Fibroblast of gingiva (primary cell): ENCODE measurements at regions not wholly inside any gene's neighbourhood (a gene's known extent, or its start where the extent isn't known, plus 50 kb on each side); places are given as distances from the start of the nearest gene placed in this dataset.
"Not testable (repeated sequence)": the region's sequence is repeated elsewhere in the genome, so short reads cannot be mapped to it uniquely, and the experiment has no call there.

Experiments used
- DNase-seq: peaks from one replicate; pipeline ENCODE4 v3.0.0-alpha.2; 2011; ENCODE audit warnings: low read depth

GRCh38 chr11:69205743-69206612 is 50.2 kb downstream of the SMIM38 start:
- no peak for DNase-seq

- DNase-seq = not testable (repeated sequence)
Measured at GRCh38 chr11:69206613-69206965, 50.9 kb downstream of the SMIM38 start.

- no peak for DNase-seq
Measured at GRCh38 chr11:69207165-69207889, 51.6 kb downstream of the SMIM38 start.

GRCh38 chr11:69208190-69209037 is 52.7 kb downstream of the SMIM38 start:
- DNase-seq = no peak

GRCh38 chr11:69209038-69209350 is 53.3 kb downstream of the SMIM38 start:
- DNase-seq = no peak

GRCh38 chr11:69209421-69210309 is 53.9 kb downstream of the SMIM38 start:
- DNase-seq = no peak

GRCh38 chr11:69210310-69211035 is 54.7 kb downstream of the SMIM38 start:
- no peak for DNase-seq

- no peak for DNase-seq
Measured at GRCh38 chr11:69211540-69211919, 55.8 kb downstream of the SMIM38 start.

- no peak for DNase-seq
Measured at GRCh38 chr11:69211920-69212797, 56.4 kb downstream of the SMIM38 start.

- DNase-seq = no peak
Measured at GRCh38 chr11:69212798-69213110, 57.0 kb downstream of the SMIM38 start.

- no peak for DNase-seq
Measured at GRCh38 chr11:69213316-69213715, 57.6 kb downstream of the SMIM38 start.

GRCh38 chr11:69213964-69214363 is 58.2 kb downstream of the SMIM38 start:
- no peak for DNase-seq

GRCh38 chr11:69215216-69215615 is 59.5 kb downstream of the SMIM38 start:
- DNase-seq = no peak

- DNase-seq = peak; percentile 16
Measured at GRCh38 chr11:69215784-69216415, 60.2 kb downstream of the SMIM38 start.

GRCh38 chr11:69216647-69217051 is 60.9 kb downstream of the SMIM38 start:
- DNase-seq = no peak

GRCh38 chr11:69217276-69218105 is 61.8 kb downstream of the SMIM38 start:
- DNase-seq = no peak

GRCh38 chr11:69218271-69218682 is 62.5 kb downstream of the SMIM38 start:
- no peak for DNase-seq

- DNase-seq = no peak
Measured at GRCh38 chr11:69218946-69219720, 63.4 kb downstream of the SMIM38 start.
